H1 (cell line): ENCODE measurements at regions not wholly inside any gene's neighbourhood (a gene's known extent, or its start where the extent isn't known, plus 50 kb on each side); places are given as distances from the start of the nearest gene placed in this dataset.

ENCODE experiments used
- BACH1 ChIP-seq: IDR thresholded peaks from 2 replicates; pipeline ENCODE4 v1.6.1; 2012; ENCODE audit warnings: low read length, improper control_type of control experiment
- BCL11A ChIP-seq, 2 experiments: IDR thresholded peaks; one replicate each; pipeline ENCODE4 v1.6.1; 2011; ENCODE audit warnings: low read depth in 2 of 2, low read length in 2 of 2, mild to moderate bottlenecking in 2 of 2
- CBX5 ChIP-seq: fragments of 300-800, 300-1000 bp; sonication (generic); IDR thresholded peaks from 2 replicates; pipeline ENCODE4 v1.7.1; 2016; ENCODE audit warnings: antibody characterized with exemption, low read length, low read depth
- FOSL1 ChIP-seq: IDR thresholded peaks from 2 replicates; pipeline ENCODE4 v1.6.1; 2011; ENCODE audit warnings: mild to moderate bottlenecking, low read depth, low read length, moderate library complexity; ENCODE audit not compliant: insufficient read depth
- HDAC2 ChIP-seq, 2 experiments: fragments of 300-600 bp in 1 of 2; sonication (generic) in 1 of 2; IDR thresholded peaks; 2 replicates each; pipeline ENCODE4 v1.6.1; 2011 to 2012; ENCODE audit warnings: low read depth in 2 of 2, low read length in 2 of 2, mild to moderate bottlenecking in 2 of 2, moderate library complexity in 2 of 2, borderline replicate concordance in 1 of 2, inconsistent platforms in 1 of 2
- KDM4A ChIP-seq: IDR thresholded peaks from one replicate; pipeline ENCODE4 v1.7.1; 2012; ENCODE audit warnings: low read depth, mild to moderate bottlenecking, moderate library complexity, low read length, inconsistent platforms; ENCODE audit not compliant: severe bottlenecking
- MAFK ChIP-seq: IDR thresholded peaks from 2 replicates; pipeline ENCODE4 v1.6.1; 2012; ENCODE audit warnings: low read depth, mild to moderate bottlenecking, improper control_type of control experiment, low read length
- RAD21 ChIP-seq, 2 experiments: IDR thresholded peaks in 1 of 2; conservative IDR thresholded peaks in 1 of 2; 2 replicates each; pipeline ENCODE4 v1.6.1; 2011; ENCODE audit warnings: low read depth in 2 of 2, low read length in 2 of 2, improper control_type of control experiment in 1 of 2, inconsistent platforms in 1 of 2, mild to moderate bottlenecking in 1 of 2, moderate library complexity in 1 of 2
- RXRA ChIP-seq: IDR thresholded peaks from 2 replicates; pipeline ENCODE4 v1.6.1; 2011; ENCODE audit warnings: low read depth, mild to moderate bottlenecking, low read length, moderate library complexity; ENCODE audit not compliant: insufficient read depth
- SP1 ChIP-seq: IDR thresholded peaks from 2 replicates; pipeline ENCODE4 v1.6.1; 2011; ENCODE audit warnings: low read depth, low read length
- TAF7 ChIP-seq: optimal IDR thresholded peaks from 2 replicates; pipeline ENCODE3; 2011; ENCODE audit warnings: low read depth, mild to moderate bottlenecking, inconsistent platforms, low read length, moderate library complexity, borderline replicate concordance

DNA sequence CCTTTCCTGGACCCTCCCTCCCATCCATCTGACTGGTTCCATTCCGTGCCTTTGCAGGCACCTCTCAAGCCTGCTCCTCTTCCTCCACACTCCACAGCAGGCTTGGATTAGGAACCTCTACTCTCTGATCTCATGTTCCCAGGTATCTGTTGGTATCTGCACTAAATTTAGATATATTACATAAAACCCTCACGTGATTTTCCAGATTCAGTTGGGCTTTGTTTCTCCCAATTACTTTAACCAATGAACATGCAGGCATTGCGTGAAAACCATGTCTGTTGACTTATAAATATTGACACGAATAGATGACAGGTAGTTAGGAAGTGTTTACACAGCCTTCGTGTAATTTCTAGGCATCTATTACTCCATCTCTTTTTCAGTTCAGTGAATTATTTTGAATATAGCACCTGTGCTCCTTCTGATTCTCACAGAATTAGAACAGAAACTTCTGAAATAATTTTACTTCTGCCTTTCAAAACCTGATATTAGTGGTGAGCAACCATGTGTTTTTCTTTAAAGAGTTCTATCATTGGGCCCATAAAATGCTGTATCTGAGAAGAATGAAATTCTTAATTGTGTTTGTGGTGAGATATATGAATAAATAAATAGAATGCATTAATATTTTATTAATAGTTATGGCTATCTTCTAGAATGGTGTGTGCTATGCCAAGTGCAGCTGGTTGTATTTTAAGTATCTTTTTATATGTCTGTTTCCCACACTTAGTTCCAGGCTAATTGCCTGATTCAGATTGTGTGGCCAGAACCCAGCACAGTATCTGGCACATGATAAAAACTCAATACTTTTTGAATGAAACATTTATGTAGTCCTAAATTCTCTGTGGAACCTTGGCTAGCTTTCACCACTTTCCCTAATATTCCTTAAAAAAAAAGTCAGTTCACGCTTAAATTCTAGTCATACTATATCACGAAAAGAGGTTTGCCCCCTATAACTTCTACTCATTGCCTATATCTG is 304.8 kb downstream of the QDPR start (continued):
- TF ChIP-seq KDM4A (no peak), RXRA (no peak), TAF7 (no peak), HDAC2 (IDR thresholded peaks at IDR 0.05; ENCODE audit: borderline replicate concordance in 1 of 2, low read depth in 2 of 2, low read length in 2 of 2) (no peak), BACH1 (no peak), SP1 (no peak), FOSL1 (no peak), BCL11A (IDR thresholded peaks at IDR 0.05; ENCODE audit: low read depth in 2 of 2, low read length in 2 of 2) (no peak), CBX5 (no peak), MAFK (no peak), RAD21 (IDR thresholded peaks at IDR 0.05 in 1 of 2, conservative IDR thresholded peaks at IDR 0.05 in 1 of 2; ENCODE audit: low read depth in 2 of 2, low read length in 2 of 2) (no peak)
